AG04450 (cell line): ENCODE measurements at regions not wholly inside any gene's neighbourhood (a gene's known extent, or its start where the extent isn't known, plus 50 kb on each side); places are given as distances from the start of the nearest gene placed in this dataset.

Experiments
- CTCF ChIA-PET: fragments of 300-600, 350-600 bp; formaldehyde crosslinking; extraction: SDS; loops from one replicate; lab custom pipeline; 2022; ENCODE audit warnings: antibody characterized with exemption, inconsistent platforms; lab: Charles Lee
- POLR2A ChIA-PET: fragments of 350-600 bp; formaldehyde crosslinking; extraction: SDS; loops from one replicate; lab custom pipeline; 2021; ENCODE audit warnings: antibody characterized with exemption, inconsistent platforms; lab: Yijun Ruan, JAX
- DNase-seq: peaks from one replicate; pipeline ENCODE4 v3.0.0-alpha.2; 2011; ENCODE audit warnings: low read depth, low spot score
- H3K27ac ChIP-seq: one replicate; pipeline ENCODE4 v1.5.1; 2012; ENCODE audit warnings: low read depth, low read length, control low read depth
- H3K27me3 ChIP-seq: one replicate; pipeline ENCODE4 v1.6.0; 2012; ENCODE audit warnings: low read length; ENCODE audit not compliant: control insufficient read depth, insufficient read depth
- H3K4me3 ChIP-seq: 2 replicates; pipeline ENCODE4 v1.5.1; 2011; ENCODE audit warnings: mild to moderate bottlenecking, low read depth, low read length, control low read depth
- H3K9me3 ChIP-seq: 2 replicates; pipeline ENCODE4 v1.5.1; 2012; ENCODE audit warnings: low read length; ENCODE audit not compliant: control insufficient read depth, insufficient read depth
- TF ChIP-seq, protein P1 (sequence below): IDR thresholded peaks from 2 replicates; pipeline ENCODE4 v1.5.1; 2011; ENCODE audit warnings: low read depth, low read length, control low read depth, inconsistent platforms

DNA sequence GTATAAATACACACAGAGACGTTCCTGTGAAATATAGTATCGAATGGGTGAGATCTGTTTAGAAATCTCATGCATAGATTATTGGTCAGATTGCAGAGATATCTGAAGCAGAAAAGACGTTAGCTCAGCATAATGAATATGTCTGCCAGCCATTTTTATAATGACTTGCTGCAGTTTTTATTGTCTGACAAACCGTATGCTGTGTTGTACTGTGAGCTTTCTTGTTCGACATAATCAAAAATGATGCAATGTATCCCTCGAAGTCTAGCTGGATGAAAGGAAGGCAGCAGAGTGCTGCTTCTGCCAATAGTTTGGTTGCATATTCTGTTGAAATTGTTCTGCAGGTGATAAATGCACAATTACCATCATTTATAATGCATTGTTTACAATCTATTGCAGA, 514.9 kb upstream of the ARRDC3 start:
- no peak for DNase-seq
- H3K27me3 ChIP-seq, result no peaks in the 10 kb centered on the region
- no peak overlapping the region for H3K4me3 ChIP-seq
- H3K9me3 ChIP-seq, result no peaks in the 10 kb centered on the region
- TF ChIP-seq, protein P1, sequence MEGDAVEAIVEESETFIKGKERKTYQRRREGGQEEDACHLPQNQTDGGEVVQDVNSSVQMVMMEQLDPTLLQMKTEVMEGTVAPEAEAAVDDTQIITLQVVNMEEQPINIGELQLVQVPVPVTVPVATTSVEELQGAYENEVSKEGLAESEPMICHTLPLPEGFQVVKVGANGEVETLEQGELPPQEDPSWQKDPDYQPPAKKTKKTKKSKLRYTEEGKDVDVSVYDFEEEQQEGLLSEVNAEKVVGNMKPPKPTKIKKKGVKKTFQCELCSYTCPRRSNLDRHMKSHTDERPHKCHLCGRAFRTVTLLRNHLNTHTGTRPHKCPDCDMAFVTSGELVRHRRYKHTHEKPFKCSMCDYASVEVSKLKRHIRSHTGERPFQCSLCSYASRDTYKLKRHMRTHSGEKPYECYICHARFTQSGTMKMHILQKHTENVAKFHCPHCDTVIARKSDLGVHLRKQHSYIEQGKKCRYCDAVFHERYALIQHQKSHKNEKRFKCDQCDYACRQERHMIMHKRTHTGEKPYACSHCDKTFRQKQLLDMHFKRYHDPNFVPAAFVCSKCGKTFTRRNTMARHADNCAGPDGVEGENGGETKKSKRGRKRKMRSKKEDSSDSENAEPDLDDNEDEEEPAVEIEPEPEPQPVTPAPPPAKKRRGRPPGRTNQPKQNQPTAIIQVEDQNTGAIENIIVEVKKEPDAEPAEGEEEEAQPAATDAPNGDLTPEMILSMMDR, result no peak
- no peak overlapping the region for H3K27ac ChIP-seq
- CTCF ChIA-PET, result no interaction called here
- POLR2A ChIA-PET, result no interaction called here

DNA sequence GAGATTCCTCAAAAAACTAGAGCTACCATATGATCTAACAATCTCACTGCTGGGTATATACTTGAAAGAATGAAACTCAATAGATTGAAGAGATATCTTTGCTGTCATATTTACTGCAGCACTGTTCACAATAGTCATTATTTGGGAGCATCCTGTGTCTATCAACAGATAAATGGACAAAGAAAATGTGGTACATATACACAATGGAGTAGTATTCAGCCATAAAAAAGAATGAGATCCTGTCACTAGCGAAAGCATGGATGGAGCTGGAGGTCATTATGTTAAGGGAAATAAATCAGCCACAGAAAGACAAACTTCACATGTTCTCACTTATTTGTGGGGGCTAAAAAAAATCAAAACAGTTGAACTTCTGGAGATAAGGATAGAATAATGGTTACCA, 505.7 kb upstream of the ARRDC3 start:
- CTCF ChIA-PET, result no interaction called here
- TF ChIP-seq, protein P1, result no peak
- no peak for DNase-seq
- H3K27me3 ChIP-seq, result no peaks in the 10 kb centered on the region
- no peak overlapping the region for H3K27ac ChIP-seq
- no peaks in the 10 kb centered on the region for H3K9me3 ChIP-seq
- POLR2A ChIA-PET, result no interaction called here
- no peak overlapping the region for H3K4me3 ChIP-seq

DNA sequence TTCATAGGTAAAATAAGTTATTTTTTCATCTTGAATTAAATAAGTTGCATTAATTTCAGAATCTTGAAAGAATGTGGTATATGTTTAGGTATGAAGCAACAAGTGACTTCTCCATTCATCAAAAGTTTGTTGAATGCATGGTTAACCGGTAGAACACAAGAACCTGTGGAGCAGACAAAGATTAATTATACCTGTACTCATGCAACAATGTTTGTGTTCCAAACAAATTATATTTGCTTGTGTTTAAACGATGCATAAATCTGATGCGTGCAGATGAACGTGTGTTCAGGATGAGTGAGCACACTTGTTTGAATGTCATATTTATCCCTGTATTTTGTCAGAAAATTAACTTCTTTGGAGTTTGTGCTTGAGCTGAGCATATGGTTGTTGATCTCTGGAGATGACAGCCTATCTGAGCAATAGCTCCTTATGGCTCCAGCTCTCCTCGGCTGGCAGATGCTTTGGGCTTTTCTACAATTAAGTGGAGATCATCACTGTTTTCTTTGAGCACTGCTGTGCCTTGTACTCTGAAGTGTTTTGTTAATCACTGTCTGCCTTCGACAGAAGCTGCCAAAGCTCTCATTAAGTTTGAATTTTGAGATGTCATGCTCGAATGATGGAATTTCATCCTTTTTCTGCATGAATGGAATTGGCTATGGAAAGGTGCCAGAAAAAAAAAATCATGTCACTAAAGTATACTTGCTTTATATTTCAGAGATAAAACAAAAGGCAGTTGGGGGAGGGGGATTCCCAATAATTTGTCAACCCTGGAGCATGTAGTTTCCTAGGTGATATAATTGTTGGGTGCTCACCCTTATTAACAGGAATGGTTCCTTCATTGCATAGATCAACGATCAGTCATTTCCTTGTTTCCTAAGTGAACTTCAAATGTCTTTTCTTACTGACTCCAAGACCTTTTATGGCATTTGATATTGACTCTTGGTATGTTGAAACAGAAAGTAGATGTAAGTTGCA, 502.5 kb upstream of the ARRDC3 start:
- Histone ChIP-seq H3K9me3 (no peaks in the 10 kb centered on the region), H3K27ac (no peak overlapping the region), H3K4me3 (no peak overlapping the region), H3K27me3 (no peaks in the 10 kb centered on the region)
- TF ChIP-seq, protein P1, result no peak
- CTCF ChIA-PET, result no interaction called here
- POLR2A ChIA-PET, result no interaction called here
- DNase-seq, result no peak

DNA sequence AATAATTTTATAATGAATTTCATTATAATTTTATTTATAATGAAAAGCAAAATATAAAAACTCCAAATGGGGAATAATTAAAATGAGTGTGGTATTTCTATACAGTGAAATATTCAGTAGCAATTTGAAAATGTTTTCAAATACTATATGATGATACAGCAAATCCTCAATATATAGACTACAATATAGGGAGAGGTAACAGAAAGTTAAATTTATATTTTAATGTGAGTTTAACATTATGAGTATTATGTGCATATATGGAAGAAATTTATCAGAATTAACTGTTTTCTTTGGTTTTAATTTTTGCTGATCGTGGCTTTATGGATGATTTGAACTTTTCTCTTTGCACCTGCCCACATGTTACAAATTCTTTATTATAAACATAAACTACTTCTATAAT, 500.9 kb upstream of the ARRDC3 start:
- DNase-seq, result no peak
- no peak overlapping the region for H3K4me3 ChIP-seq
- TF ChIP-seq, protein P1, result no peak
- no peak overlapping the region for H3K27ac ChIP-seq
- POLR2A ChIA-PET, result no interaction called here
- no peaks in the 10 kb centered on the region for H3K27me3 ChIP-seq
- CTCF ChIA-PET, result no interaction called here
- H3K9me3 ChIP-seq, result no peaks in the 10 kb centered on the region

DNA sequence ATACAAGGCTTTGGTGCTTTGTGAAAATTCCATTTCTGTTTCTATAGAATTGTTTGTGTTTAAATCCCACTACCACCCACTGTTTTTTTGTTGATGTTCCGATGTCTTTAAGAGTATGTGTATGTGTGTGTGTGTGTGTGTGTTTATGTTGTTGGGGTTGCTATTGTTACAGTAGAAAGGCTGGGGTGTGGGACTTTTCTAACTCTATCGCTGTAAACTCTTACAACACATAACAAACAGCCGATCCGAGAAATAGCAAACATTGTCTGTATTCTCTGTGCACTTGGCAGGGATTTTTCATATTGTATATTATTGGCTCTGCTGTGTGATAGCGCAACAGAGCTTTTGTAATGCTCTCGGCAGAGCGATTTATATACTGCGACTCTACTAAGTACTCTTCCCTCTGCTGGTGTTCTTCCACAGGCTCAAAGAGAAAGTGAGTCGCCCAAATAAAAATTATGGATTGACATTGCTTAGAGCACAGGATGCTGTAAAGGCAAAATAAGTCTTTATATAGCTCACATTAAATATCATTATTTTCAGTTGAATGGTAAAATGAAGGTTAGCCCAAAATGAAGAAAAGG, 492.2 kb upstream of the ARRDC3 start:
- TF ChIP-seq, protein P1, result no peak
- CTCF ChIA-PET, result no interaction called here
- no peaks in the 10 kb centered on the region for H3K27me3 ChIP-seq
- H3K27ac ChIP-seq, result no peak overlapping the region
- DNase-seq, result peak; percentile 0
- H3K4me3 ChIP-seq, result no peak overlapping the region
- POLR2A ChIA-PET, result no interaction called here
- no peaks in the 10 kb centered on the region for H3K9me3 ChIP-seq
